ENCODE measurements at regions not wholly inside any gene's neighbourhood (a gene's known extent, or its start where the extent isn't known, plus 50 kb on each side); places are given as distances from the start of the nearest gene placed in this dataset.

DNA sequence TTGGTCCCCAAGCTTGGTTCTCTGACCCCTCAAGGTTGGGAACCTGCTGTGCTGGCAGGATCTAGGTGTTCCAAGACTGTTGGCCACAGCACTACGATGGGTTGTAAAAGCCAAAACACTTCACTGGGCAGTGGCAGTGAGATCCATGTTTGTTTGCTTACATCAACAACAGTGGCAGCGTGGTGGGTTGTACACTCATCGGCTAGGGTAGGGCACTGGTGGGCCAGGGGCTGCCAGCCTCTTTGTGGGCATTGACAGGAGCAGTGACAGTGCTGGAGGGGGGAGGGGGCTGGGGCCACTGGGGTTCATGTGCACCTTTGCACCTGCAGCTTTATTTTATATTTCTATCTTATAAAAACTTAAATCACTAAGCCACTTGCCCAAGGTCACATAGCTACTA, 126.7 kb upstream of the ZWINT start:
- no peak overlapping the region for H3K27ac Mint-ChIP-seq
- H3K36me3 Mint-ChIP-seq (ENCODE audit: low read depth), result no peaks in the 10 kb centered on the region
- intact Hi-C loops (cut with micrococcal nuclease), result no loop called here
- H3K27me3 Mint-ChIP-seq, result no peaks in the 10 kb centered on the region
- TF ChIP-seq, protein P1, sequence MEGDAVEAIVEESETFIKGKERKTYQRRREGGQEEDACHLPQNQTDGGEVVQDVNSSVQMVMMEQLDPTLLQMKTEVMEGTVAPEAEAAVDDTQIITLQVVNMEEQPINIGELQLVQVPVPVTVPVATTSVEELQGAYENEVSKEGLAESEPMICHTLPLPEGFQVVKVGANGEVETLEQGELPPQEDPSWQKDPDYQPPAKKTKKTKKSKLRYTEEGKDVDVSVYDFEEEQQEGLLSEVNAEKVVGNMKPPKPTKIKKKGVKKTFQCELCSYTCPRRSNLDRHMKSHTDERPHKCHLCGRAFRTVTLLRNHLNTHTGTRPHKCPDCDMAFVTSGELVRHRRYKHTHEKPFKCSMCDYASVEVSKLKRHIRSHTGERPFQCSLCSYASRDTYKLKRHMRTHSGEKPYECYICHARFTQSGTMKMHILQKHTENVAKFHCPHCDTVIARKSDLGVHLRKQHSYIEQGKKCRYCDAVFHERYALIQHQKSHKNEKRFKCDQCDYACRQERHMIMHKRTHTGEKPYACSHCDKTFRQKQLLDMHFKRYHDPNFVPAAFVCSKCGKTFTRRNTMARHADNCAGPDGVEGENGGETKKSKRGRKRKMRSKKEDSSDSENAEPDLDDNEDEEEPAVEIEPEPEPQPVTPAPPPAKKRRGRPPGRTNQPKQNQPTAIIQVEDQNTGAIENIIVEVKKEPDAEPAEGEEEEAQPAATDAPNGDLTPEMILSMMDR (IDR thresholded peaks at IDR 0.05), result no peak
- ATAC-seq (no peak), DNase-seq (no peak)
- no peak overlapping the region for H3K4me3 Mint-ChIP-seq
- ChIA-PET CTCF (no interaction called here), POLR2A (no interaction called here)
- H3K4me1 Mint-ChIP-seq (ENCODE audit: low read depth), result no peaks in the 10 kb centered on the region
- H3K9me3 Mint-ChIP-seq, result peaks cover 4% of the 10 kb centered on the region

DNA sequence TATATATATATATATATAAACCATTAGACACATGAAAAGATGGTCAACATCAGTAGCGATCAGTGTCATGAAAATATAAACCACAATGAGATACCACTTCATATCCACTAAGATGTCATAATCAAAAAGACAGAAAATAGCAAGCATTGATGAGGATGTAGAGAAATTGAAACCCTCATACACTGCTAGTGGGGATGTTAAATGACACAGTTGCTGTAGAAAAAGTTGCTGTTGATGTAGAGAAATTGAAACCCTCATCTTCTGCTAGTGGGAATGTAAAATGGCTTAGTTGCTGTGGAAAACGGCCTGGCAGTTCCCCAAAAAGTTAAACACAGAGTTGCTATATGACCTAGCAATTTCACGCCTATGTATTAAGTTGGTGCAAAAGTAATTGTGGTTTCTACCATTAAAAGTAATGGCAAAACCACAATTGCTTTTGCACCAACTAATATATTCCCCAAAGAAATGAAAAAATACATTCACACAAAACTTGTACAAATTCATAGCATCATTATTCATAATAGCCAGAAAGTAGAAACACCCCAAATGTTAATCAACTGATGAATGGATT, 120.5 kb upstream of the ZWINT start:
- Mint-ChIP-seq H3K4me1 (ENCODE audit: low read depth) (no peaks in the 10 kb centered on the region), H3K36me3 (ENCODE audit: low read depth) (no peaks in the 10 kb centered on the region), H3K27me3 (no peaks in the 10 kb centered on the region), H3K27ac (no peak overlapping the region), H3K9me3 (peaks cover 6% of the 10 kb centered on the region), H3K4me3 (no peak overlapping the region)
- DNase-seq, result no peak
- no peak for ATAC-seq
- ChIA-PET POLR2A (no interaction called here), CTCF (no interaction called here)
- intact Hi-C loops (cut with micrococcal nuclease), result no loop called here
- TF ChIP-seq, protein P1 (IDR thresholded peaks at IDR 0.05), result no peak

DNA sequence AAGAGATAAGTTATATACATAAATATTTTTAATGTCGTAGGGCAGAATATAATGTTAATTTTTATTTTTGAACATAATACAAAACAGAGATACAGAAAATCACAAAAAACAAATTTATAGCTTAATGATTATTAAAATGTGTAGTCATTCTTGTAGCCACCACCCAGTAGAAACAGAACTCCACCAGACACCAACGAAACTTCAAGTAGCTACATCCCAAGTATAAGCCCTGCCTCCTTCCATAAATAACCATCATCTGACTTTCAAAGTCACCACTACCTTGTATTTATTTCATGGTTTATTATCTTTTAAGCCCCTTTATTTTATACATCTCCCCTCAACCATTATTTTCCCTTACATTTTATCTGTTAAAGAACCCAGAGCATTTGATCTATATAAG, 111.9 kb upstream of the ZWINT start:
- ChIA-PET POLR2A (no interaction called here), CTCF (no interaction called here)
- intact Hi-C loops (cut with micrococcal nuclease), result no loop called here
- Mint-ChIP-seq H3K9me3 (peaks cover 3% of the 10 kb centered on the region), H3K4me1 (ENCODE audit: low read depth) (no peaks in the 10 kb centered on the region), H3K36me3 (ENCODE audit: low read depth) (no peaks in the 10 kb centered on the region), H3K4me3 (no peak overlapping the region), H3K27ac (no peak overlapping the region), H3K27me3 (no peaks in the 10 kb centered on the region)
- ATAC-seq (no peak), DNase-seq (no peak)
- TF ChIP-seq, protein P1 (IDR thresholded peaks at IDR 0.05), result no peak

DNA sequence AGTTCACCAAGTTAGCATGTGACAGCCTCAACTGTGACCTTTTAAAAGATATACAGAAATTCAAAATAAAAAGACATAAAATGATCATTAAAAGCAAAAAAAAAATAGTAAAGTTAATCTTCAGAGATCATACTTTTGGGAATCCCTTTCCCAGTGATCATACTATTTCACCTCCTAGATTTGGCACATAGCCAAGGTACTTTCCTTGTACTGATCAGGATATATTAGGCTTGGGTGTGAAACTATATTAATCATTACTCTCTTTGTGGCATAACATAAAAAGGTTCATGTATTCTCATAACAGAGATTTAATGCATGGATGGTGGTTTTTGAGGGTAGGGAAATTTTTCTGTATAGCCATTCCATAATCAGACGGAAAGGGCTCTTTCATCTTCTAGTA, 109.6 kb upstream of the ZWINT start:
- DNase-seq (no peak), ATAC-seq (no peak)
- H3K27me3 Mint-ChIP-seq, result no peaks in the 10 kb centered on the region
- intact Hi-C loops (cut with micrococcal nuclease), result no loop called here
- H3K9me3 Mint-ChIP-seq, result peaks cover 3% of the 10 kb centered on the region
- H3K27ac Mint-ChIP-seq, result no peak overlapping the region
- TF ChIP-seq, protein P1 (IDR thresholded peaks at IDR 0.05), result no peak
- no peaks in the 10 kb centered on the region for H3K4me1 Mint-ChIP-seq (ENCODE audit: low read depth)
- CTCF ChIA-PET, result no interaction called here
- H3K4me3 Mint-ChIP-seq, result no peak overlapping the region
- no peaks in the 10 kb centered on the region for H3K36me3 Mint-ChIP-seq (ENCODE audit: low read depth)
- POLR2A ChIA-PET, result no interaction called here

DNA sequence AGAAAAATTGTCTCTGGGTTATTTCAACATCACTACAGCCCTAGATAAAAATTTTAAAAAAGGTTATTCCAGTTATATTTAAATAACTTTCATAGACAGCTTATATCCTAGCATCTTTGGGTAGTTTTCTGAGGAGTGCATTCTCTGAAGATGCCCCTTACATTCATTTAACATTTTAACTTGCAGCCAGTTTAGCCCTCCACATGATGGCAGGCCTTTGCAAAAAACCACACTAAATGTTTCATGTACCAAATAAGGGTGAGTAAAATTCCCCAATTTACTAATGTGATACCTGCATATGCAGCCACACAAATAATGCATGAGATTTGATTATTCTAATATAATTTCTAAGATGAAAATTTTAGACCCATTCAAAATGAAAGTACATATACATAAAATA, 108.4 kb upstream of the ZWINT start:
- no peak overlapping the region for H3K4me3 Mint-ChIP-seq
- CTCF ChIA-PET, result no interaction called here
- H3K9me3 Mint-ChIP-seq, result peaks cover 3% of the 10 kb centered on the region
- intact Hi-C loops (cut with micrococcal nuclease), result no loop called here
- H3K36me3 Mint-ChIP-seq (ENCODE audit: low read depth), result no peaks in the 10 kb centered on the region
- POLR2A ChIA-PET, result no interaction called here
- DNase-seq (no peak), ATAC-seq (no peak)
- TF ChIP-seq, protein P1 (IDR thresholded peaks at IDR 0.05), result no peak
- H3K27ac Mint-ChIP-seq, result no peak overlapping the region
- no peaks in the 10 kb centered on the region for H3K4me1 Mint-ChIP-seq (ENCODE audit: low read depth)
- no peaks in the 10 kb centered on the region for H3K27me3 Mint-ChIP-seq

All from activated CD8-positive, alpha-beta T cell treated with anti-CD3 and anti-CD28 coated beads for 36 hours (primary cell).